SK-N-SH (cell line): ENCODE measurements at regions not wholly inside any gene's neighbourhood (a gene's known extent, or its start where the extent isn't known, plus 50 kb on each side); places are given as distances from the start of the nearest gene placed in this dataset.

Experiments used
- CTCF ChIA-PET: fragments of 300-600, 350-600 bp; formaldehyde crosslinking; extraction: SDS; loops from one replicate; lab custom pipeline; 2021; lab: Yijun Ruan, JAX
- POLR2A ChIA-PET: fragments of 350-600 bp; sonication (Branson Sonifier 250); formaldehyde crosslinking; extraction: SDS; loops from one replicate; lab custom pipeline; 2020; ENCODE audit warnings: antibody characterized with exemption, inconsistent platforms; lab: Yijun Ruan, JAX
- DNase-seq: peaks from one replicate; pipeline ENCODE4 v3.0.0; 2012
- H2AFZ ChIP-seq: fragments of 200-600 bp; sonication (generic); 2 replicates; pipeline ENCODE4 v1.8.1; 2016; ENCODE audit warnings: antibody characterized with exemption, mild to moderate bottlenecking, low read depth
- H3F3A ChIP-seq: fragments of 200-600 bp; sonication (generic); replicated peaks from 2 replicates; pipeline ENCODE3; 2016; ENCODE audit warnings: antibody characterized with exemption, mild to moderate bottlenecking; ENCODE audit not compliant: insufficient read depth
- H3K27ac ChIP-seq, 2 experiments: fragments of 200-500 bp in 1 of 2; fragments of 200-600 bp in 1 of 2; sonication (Bioruptor generic) in 1 of 2; sonication (generic), shearing (Covaris generic) in 1 of 2; 2 replicates each; pipeline versions ENCODE4 v1.5.1 to v1.6.1; 2014 to 2016; ENCODE audit warnings: low read depth in 2 of 2, inconsistent platforms in 1 of 2, low read length in 1 of 2, mild to moderate bottlenecking in 1 of 2, mixed read lengths in 1 of 2
- H3K27me3 ChIP-seq: fragments of 200-600 bp; sonication (generic), shearing (Covaris generic); 2 replicates; pipeline ENCODE4 v1.6.1; 2016; ENCODE audit warnings: mixed run types; ENCODE audit not compliant: insufficient read depth
- H3K36me3 ChIP-seq, 2 experiments: fragments of 200-500 bp in 1 of 2; fragments of 200-600 bp in 1 of 2; sonication (Bioruptor generic) in 1 of 2; sonication (generic) in 1 of 2; replicated peaks in 1 of 2; 2 replicates each; pipeline versions ENCODE3 to v1.5.1; 2014 to 2016; ENCODE audit warnings: low read length in 1 of 2, mild to moderate bottlenecking in 1 of 2; ENCODE audit not compliant: insufficient read depth in 2 of 2, control insufficient read depth in 1 of 2
- H3K4me1 ChIP-seq, 2 experiments: fragments of 200-500 bp in 1 of 2; fragments of 200-600 bp in 1 of 2; sonication (Bioruptor generic) in 1 of 2; sonication (generic), shearing (Covaris generic) in 1 of 2; 2 replicates each; pipeline versions ENCODE4 v1.5.1 to v1.6.1; 2014 to 2016; ENCODE audit warnings: low read depth in 1 of 2, low read length in 1 of 2, mixed run types in 1 of 2; ENCODE audit not compliant: insufficient read depth in 2 of 2, control insufficient read depth in 1 of 2
- H3K4me2 ChIP-seq: fragments of 200-600 bp; sonication (generic), shearing (Covaris generic); 2 replicates; pipeline ENCODE4 v1.6.1; 2017; ENCODE audit warnings: mixed run types
- H3K4me3 ChIP-seq, 2 experiments: fragments of 200-500 bp in 1 of 2; fragments of 200-600 bp in 1 of 2; sonication (Bioruptor generic) in 1 of 2; sonication (generic), shearing (Covaris generic) in 1 of 2; 2 replicates each; pipeline versions ENCODE4 v1.5.1 to v1.8.1; 2014 to 2016; ENCODE audit warnings: low read depth in 2 of 2, inconsistent platforms in 1 of 2, low read length in 1 of 2, mild to moderate bottlenecking in 1 of 2, mixed read lengths in 1 of 2, moderate library complexity in 1 of 2
- H3K79me2 ChIP-seq: fragments of 200-600 bp; sonication (generic); 2 replicates; pipeline ENCODE4 v1.8.1; 2017; ENCODE audit warnings: mild to moderate bottlenecking; ENCODE audit not compliant: insufficient read depth
- H3K9ac ChIP-seq: fragments of 200-600 bp; sonication (generic); 2 replicates; pipeline ENCODE4 v1.6.1; 2017; ENCODE audit warnings: mixed run types
- H3K9me2 ChIP-seq: fragments of 200-600 bp; sonication (generic); 2 replicates; pipeline ENCODE4 v1.6.1; 2017; ENCODE audit warnings: mixed run types
- H3K9me3 ChIP-seq: fragments of 200-600 bp; sonication (generic); 2 replicates; pipeline ENCODE4 v1.6.1; 2017; ENCODE audit warnings: mixed run types, mild to moderate bottlenecking, moderate library complexity
- H4K20me1 ChIP-seq: fragments of 200-600 bp; sonication (generic); 2 replicates; pipeline ENCODE4 v1.6.1; 2017; ENCODE audit warnings: mild to moderate bottlenecking, mixed run types; ENCODE audit not compliant: insufficient read depth
- CHD2 ChIP-seq: fragments of 150-350 bp; IDR thresholded peaks from 2 replicates; pipeline ENCODE4 v1.6.1; 2018; ENCODE audit warnings: low read length; ENCODE audit not compliant: partially characterized antibody
- CTCF ChIP-seq: fragments of 200-600 bp; sonication (generic); IDR thresholded peaks from 2 replicates; pipeline ENCODE4 v1.6.1; 2017; ENCODE audit warnings: antibody characterized with exemption, mild to moderate bottlenecking, moderate library complexity
- EZH2phosphoT487 ChIP-seq: fragments of 200-600 bp; sonication (generic); IDR thresholded peaks from 2 replicates; pipeline ENCODE4 v1.6.1; 2017; ENCODE audit warnings: low read depth, mixed run types, mild to moderate bottlenecking, antibody characterized with exemption, moderate library complexity, borderline replicate concordance
- FOSL2 ChIP-seq: IDR thresholded peaks from 2 replicates; pipeline ENCODE4 v1.4.0; 2012; ENCODE audit warnings: low read depth, mild to moderate bottlenecking, moderate library complexity, borderline replicate concordance
- FOXJ3 ChIP-seq: sonication (generic); formaldehyde crosslinking; IDR thresholded peaks from 2 replicates; pipeline ENCODE4 v1.5.1; 2020; ENCODE audit warnings: mild to moderate bottlenecking, missing genetic modification reagents
- JUND ChIP-seq: IDR thresholded peaks from 2 replicates; pipeline ENCODE4 v1.4.0; 2012
- MEF2A ChIP-seq: IDR thresholded peaks from 2 replicates; pipeline ENCODE4 v1.4.0; 2012; ENCODE audit warnings: low read depth, borderline replicate concordance
- NFIC ChIP-seq: IDR thresholded peaks from 2 replicates; pipeline ENCODE4 v1.4.0; 2012; ENCODE audit warnings: borderline replicate concordance
- NRF1 ChIP-seq: IDR thresholded peaks from 2 replicates; pipeline ENCODE4 v1.6.1; 2012; ENCODE audit warnings: low read depth, mild to moderate bottlenecking, low read length
- POLR2AphosphoS5 ChIP-seq: IDR thresholded peaks from 2 replicates; pipeline ENCODE4 v1.6.1; 2012; ENCODE audit warnings: low read depth, low read length
- RFX5 ChIP-seq: IDR thresholded peaks from 2 replicates; pipeline ENCODE4 v1.6.1; 2012; ENCODE audit warnings: mild to moderate bottlenecking, improper control_type of control experiment, low read length
- RXRA ChIP-seq: IDR thresholded peaks from 2 replicates; pipeline ENCODE4 v1.4.0; 2012; ENCODE audit warnings: low read depth, mild to moderate bottlenecking, borderline replicate concordance
- SIN3A ChIP-seq: IDR thresholded peaks from 2 replicates; pipeline ENCODE4 v1.6.1; 2012; ENCODE audit warnings: low read depth, mild to moderate bottlenecking, low read length, moderate library complexity, borderline replicate concordance
- TAF1 ChIP-seq: IDR thresholded peaks from 2 replicates; pipeline ENCODE4 v1.6.1; 2012; ENCODE audit warnings: low read depth, mild to moderate bottlenecking, low read length, moderate library complexity, borderline replicate concordance
- TEAD4 ChIP-seq: IDR thresholded peaks from 2 replicates; pipeline ENCODE4 v1.4.0; 2012; ENCODE audit warnings: mild to moderate bottlenecking, borderline replicate concordance; ENCODE audit not compliant: insufficient read depth
- WGBS: methylation state at CpG from one replicate; pipeline ENCODE4 v1.1.6; 2017; ENCODE audit warnings: low lambda C conversion rate; 5-methylcytosine and 5-hydroxymethylcytosine counted together
- TF ChIP-seq, protein P1 (sequence below): IDR thresholded peaks from 2 replicates; pipeline ENCODE4 v1.6.1; 2012; ENCODE audit warnings: mild to moderate bottlenecking, low read depth, low read length, moderate library complexity
- TF ChIP-seq, protein P2 (sequence below): fragments of 150-350 bp; IDR thresholded peaks from 2 replicates; pipeline ENCODE4 v1.6.1; 2017; ENCODE audit warnings: antibody characterized with exemption, low read length, low read depth, borderline replicate concordance
- TF ChIP-seq, protein P3 (sequence below): IDR thresholded peaks from 2 replicates; pipeline ENCODE4 v1.4.0; 2012; ENCODE audit warnings: low read depth, borderline replicate concordance

DNA sequence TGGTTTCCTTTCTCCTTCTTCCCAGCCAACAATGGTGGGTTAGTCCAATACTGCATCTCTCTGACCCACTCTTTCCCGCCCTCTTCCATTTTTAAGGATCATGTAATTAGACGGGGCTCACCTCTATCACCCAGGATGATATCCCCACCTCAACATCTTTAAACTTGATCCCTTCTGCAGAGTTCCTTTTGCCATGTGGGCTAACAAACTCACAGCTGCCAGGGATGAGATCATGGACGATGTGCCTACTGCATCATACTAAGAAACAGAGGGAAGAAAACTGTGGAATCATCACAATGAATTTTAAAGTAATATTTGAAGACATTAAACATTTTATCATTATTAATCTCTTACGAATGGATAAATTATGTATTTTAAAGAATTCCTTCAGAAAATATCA lies 183.5 kb downstream of the RDH14 start (continued):
- TF ChIP-seq, protein P1, sequence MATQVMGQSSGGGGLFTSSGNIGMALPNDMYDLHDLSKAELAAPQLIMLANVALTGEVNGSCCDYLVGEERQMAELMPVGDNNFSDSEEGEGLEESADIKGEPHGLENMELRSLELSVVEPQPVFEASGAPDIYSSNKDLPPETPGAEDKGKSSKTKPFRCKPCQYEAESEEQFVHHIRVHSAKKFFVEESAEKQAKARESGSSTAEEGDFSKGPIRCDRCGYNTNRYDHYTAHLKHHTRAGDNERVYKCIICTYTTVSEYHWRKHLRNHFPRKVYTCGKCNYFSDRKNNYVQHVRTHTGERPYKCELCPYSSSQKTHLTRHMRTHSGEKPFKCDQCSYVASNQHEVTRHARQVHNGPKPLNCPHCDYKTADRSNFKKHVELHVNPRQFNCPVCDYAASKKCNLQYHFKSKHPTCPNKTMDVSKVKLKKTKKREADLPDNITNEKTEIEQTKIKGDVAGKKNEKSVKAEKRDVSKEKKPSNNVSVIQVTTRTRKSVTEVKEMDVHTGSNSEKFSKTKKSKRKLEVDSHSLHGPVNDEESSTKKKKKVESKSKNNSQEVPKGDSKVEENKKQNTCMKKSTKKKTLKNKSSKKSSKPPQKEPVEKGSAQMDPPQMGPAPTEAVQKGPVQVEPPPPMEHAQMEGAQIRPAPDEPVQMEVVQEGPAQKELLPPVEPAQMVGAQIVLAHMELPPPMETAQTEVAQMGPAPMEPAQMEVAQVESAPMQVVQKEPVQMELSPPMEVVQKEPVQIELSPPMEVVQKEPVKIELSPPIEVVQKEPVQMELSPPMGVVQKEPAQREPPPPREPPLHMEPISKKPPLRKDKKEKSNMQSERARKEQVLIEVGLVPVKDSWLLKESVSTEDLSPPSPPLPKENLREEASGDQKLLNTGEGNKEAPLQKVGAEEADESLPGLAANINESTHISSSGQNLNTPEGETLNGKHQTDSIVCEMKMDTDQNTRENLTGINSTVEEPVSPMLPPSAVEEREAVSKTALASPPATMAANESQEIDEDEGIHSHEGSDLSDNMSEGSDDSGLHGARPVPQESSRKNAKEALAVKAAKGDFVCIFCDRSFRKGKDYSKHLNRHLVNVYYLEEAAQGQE = no peak
- TF ChIP-seq, protein P2, sequence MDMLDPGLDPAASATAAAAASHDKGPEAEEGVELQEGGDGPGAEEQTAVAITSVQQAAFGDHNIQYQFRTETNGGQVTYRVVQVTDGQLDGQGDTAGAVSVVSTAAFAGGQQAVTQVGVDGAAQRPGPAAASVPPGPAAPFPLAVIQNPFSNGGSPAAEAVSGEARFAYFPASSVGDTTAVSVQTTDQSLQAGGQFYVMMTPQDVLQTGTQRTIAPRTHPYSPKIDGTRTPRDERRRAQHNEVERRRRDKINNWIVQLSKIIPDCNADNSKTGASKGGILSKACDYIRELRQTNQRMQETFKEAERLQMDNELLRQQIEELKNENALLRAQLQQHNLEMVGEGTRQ = no peak
- no peak for TF ChIP-seq TAF1
- TF ChIP-seq, all 33 proteins: peak for 0

DNA sequence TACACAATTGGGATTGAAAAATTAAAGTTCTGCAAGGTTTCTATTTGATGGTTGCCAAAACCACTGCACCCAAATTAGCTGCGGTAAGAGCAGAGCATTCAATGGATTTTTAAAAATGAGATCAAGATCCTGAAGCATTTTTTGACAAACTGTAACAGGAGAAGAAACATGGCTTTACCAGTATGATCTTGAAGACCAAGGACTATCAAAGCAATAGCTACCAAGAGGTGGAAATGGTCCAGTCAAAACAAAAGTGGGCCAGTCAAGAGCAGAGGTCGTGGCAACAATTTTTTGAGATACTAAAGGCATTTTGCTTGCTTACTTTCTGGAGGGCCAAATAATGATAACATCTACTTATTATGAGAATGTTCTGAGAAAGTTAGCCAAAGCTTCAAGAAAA lies 186.8 kb downstream of the RDH14 start:
- H3F3A ChIP-seq = no peaks in the 10 kb centered on the region
- no peak overlapping the region for H3K9ac ChIP-seq
- POLR2A ChIA-PET = no interaction called here
- no peak for DNase-seq
- no peaks in the 10 kb centered on the region for H4K20me1 ChIP-seq
- CTCF ChIA-PET = interaction anchor here (0.6 to 4.2 kb wide), 5 partner anchors 11 to 522 kb away, joined by 3 to 22 read pairs (median 4); no protein-coding TSS in a partner anchor
- TF ChIP-seq SIN3A (no peak), CTCF (no peak), JUND (no peak), EZH2phosphoT487 (no peak), TEAD4 (no peak), FOSL2 (no peak), NFIC (no peak), FOXJ3 (no peak), MEF2A (no peak), RFX5 (no peak), RXRA (no peak), NRF1 (no peak), POLR2AphosphoS5 (no peak), CHD2 (no peak)
- TF ChIP-seq, protein P3, sequence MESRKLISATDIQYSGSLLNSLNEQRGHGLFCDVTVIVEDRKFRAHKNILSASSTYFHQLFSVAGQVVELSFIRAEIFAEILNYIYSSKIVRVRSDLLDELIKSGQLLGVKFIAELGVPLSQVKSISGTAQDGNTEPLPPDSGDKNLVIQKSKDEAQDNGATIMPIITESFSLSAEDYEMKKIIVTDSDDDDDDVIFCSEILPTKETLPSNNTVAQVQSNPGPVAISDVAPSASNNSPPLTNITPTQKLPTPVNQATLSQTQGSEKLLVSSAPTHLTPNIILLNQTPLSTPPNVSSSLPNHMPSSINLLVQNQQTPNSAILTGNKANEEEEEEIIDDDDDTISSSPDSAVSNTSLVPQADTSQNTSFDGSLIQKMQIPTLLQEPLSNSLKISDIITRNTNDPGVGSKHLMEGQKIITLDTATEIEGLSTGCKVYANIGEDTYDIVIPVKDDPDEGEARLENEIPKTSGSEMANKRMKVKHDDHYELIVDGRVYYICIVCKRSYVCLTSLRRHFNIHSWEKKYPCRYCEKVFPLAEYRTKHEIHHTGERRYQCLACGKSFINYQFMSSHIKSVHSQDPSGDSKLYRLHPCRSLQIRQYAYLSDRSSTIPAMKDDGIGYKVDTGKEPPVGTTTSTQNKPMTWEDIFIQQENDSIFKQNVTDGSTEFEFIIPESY = no peak
- TF ChIP-seq, protein P1 = no peak
- no peaks in the 10 kb centered on the region for H3K9me2 ChIP-seq
- H3K27me3 ChIP-seq = peaks cover 4% of the 10 kb centered on the region; the same call in 1 of the 2 replicates
- no peaks in the 10 kb centered on the region for H3K9me3 ChIP-seq
- no peak overlapping the region for H2AFZ ChIP-seq
- H3K4me3 ChIP-seq = no peak overlapping the region
- H3K4me2 ChIP-seq = no peak overlapping the region
- H3K36me3 ChIP-seq = no peaks in the 10 kb centered on the region
- no peak overlapping the region for H3K27ac ChIP-seq
- WGBS = 25% methylated on average over 2 of the region's 2 CpGs
- no peaks in the 10 kb centered on the region for H3K79me2 ChIP-seq
- no peaks in the 10 kb centered on the region; a peak in 1 of 4 replicates for H3K4me1 ChIP-seq
